ENCODE measurements at regions not wholly inside any gene's neighbourhood (a gene's known extent, or its start where the extent isn't known, plus 50 kb on each side); places are given as distances from the start of the nearest gene placed in this dataset.

- TF ChIP-seq YY1 (IDR thresholded peaks at IDR 0.05): no peak
- no peak for TF ChIP-seq NR2F2 (IDR thresholded peaks at IDR 0.05)
- no peak for TF ChIP-seq TAF1 (conservative IDR thresholded peaks at IDR 0.05)
- no peak for TF ChIP-seq RAD21 (IDR thresholded peaks at IDR 0.05)
- no peak for TF ChIP-seq EGR1 (IDR thresholded peaks at IDR 0.05; ENCODE audit: low read depth in 2 of 2)
- no peak for TF ChIP-seq FOXA2 (IDR thresholded peaks at IDR 0.05)
- TF ChIP-seq GABPA (IDR thresholded peaks at IDR 0.05 in 1 of 2, conservative IDR thresholded peaks at IDR 0.05 in 1 of 2): no peak
- no peak for TF ChIP-seq RXRA (IDR thresholded peaks at IDR 0.05)
- no peak for TF ChIP-seq REST (IDR thresholded peaks at IDR 0.05)
- TF ChIP-seq ATF3 (IDR thresholded peaks at IDR 0.05): no peak
- no peak for TF ChIP-seq HNF4A (conservative IDR thresholded peaks at IDR 0.05)
- no peak for TF ChIP-seq ZBTB33 (IDR thresholded peaks at IDR 0.05)
- no peak for TF ChIP-seq SP1 (IDR thresholded peaks at IDR 0.05)
- no peak for TF ChIP-seq MAX (IDR thresholded peaks at IDR 0.05)
- TF ChIP-seq FOXA1 (IDR thresholded peaks at IDR 0.05): no peak
- no peak for TF ChIP-seq HNF4G (IDR thresholded peaks at IDR 0.05)
- Histone ChIP-seq H3K9ac (ENCODE audit: low read depth in 1 of 2, low read length in 2 of 2) (no peak overlapping the region), H3K27me3 (ENCODE audit: control insufficient read depth in 4 of 4, insufficient read depth in 4 of 4, low read length in 3 of 4) (no peaks in the 10 kb centered on the region), H3K9me3 (ENCODE audit: control insufficient read depth in 4 of 4, low read length in 3 of 4) (no peaks in the 10 kb centered on the region), H3K27ac (ENCODE audit: low read depth in 1 of 2, low read length in 2 of 2) (no peak overlapping the region), H3K4me3 (ENCODE audit: low read depth in 1 of 3, low read length in 3 of 3) (no peak overlapping the region), H3K36me3 (ENCODE audit: control insufficient read depth in 4 of 4, insufficient read depth in 3 of 4, low read depth in 1 of 4, low read length in 3 of 4) (no peaks in the 10 kb centered on the region), H3K4me1 (ENCODE audit: control insufficient read depth in 4 of 4, insufficient read depth in 4 of 4, low read length in 3 of 4) (no peaks in the 10 kb centered on the region)
- DNase-seq (ENCODE audit: low spot score): no peak
- WGBS: 90% methylated on average over 1 of the region's 1 CpG
These were observed 199.6 kb upstream of the SEMA3D start for GRCh38 chr7:85386460-85386859.

- H3K27me3 ChIP-seq (ENCODE audit: control insufficient read depth in 4 of 4, insufficient read depth in 4 of 4, low read length in 3 of 4): no peaks in the 10 kb centered on the region
- no peak overlapping the region for H3K9ac ChIP-seq (ENCODE audit: low read depth in 1 of 2, low read length in 2 of 2)
- no peak overlapping the region for H3K27ac ChIP-seq (ENCODE audit: low read depth in 1 of 2, low read length in 2 of 2)
- no peaks in the 10 kb centered on the region for H3K36me3 ChIP-seq (ENCODE audit: control insufficient read depth in 4 of 4, insufficient read depth in 3 of 4, low read depth in 1 of 4, low read length in 3 of 4)
- no peaks in the 10 kb centered on the region for H3K4me1 ChIP-seq (ENCODE audit: control insufficient read depth in 4 of 4, insufficient read depth in 4 of 4, low read length in 3 of 4)
- no peaks in the 10 kb centered on the region for H3K9me3 ChIP-seq (ENCODE audit: control insufficient read depth in 4 of 4, low read length in 3 of 4)
- TF ChIP-seq GABPA (IDR thresholded peaks at IDR 0.05 in 1 of 2, conservative IDR thresholded peaks at IDR 0.05 in 1 of 2) (no peak), NR2F2 (IDR thresholded peaks at IDR 0.05) (no peak), SP1 (IDR thresholded peaks at IDR 0.05) (no peak), FOXA2 (IDR thresholded peaks at IDR 0.05) (no peak), RXRA (IDR thresholded peaks at IDR 0.05) (no peak), HNF4G (IDR thresholded peaks at IDR 0.05) (no peak)
- no peak overlapping the region for H3K4me3 ChIP-seq (ENCODE audit: low read depth in 1 of 3, low read length in 3 of 3)
- WGBS: 78% methylated on average over 2 of the region's 2 CpGs
- DNase-seq (ENCODE audit: low spot score): no peak
These were observed 197.5 kb upstream of the SEMA3D start for GRCh38 chr7:85384392-85384791.

Measured in liver (tissue), 7 donors.